WI38 (cell line): ENCODE measurements at regions not wholly inside any gene's neighbourhood (a gene's known extent, or its start where the extent isn't known, plus 50 kb on each side); places are given as distances from the start of the nearest gene placed in this dataset.

Experiments
- H3K4me3 ChIP-seq: 2 replicates; pipeline ENCODE4 v1.5.1; 2011; ENCODE audit warnings: low read depth, mild to moderate bottlenecking, control low read depth, low read length
- CTCF ChIP-seq: IDR thresholded peaks from 2 replicates; pipeline ENCODE4 v1.5.1; 2012; ENCODE audit warnings: low read depth, mild to moderate bottlenecking, control low read depth, low read length

- no peak overlapping the region for H3K4me3 ChIP-seq
- TF ChIP-seq CTCF, result no peak
Measured at GRCh38 chr2:10183146-10183675, 60.7 kb downstream of the RRM2 start.

- no peak overlapping the region for H3K4me3 ChIP-seq
- no peak for TF ChIP-seq CTCF
Measured at GRCh38 chr2:10184421-10184820, 61.9 kb downstream of the RRM2 start.

GRCh38 chr2:10185046-10185445 is 62.5 kb downstream of the RRM2 start:
- H3K4me3 ChIP-seq, result no peak overlapping the region
- no peak for TF ChIP-seq CTCF

- H3K4me3 ChIP-seq, result no peak overlapping the region
- TF ChIP-seq CTCF, result no peak
Measured at GRCh38 chr2:10185755-10186154, 63.2 kb downstream of the RRM2 start.

GRCh38 chr2:10186868-10187535 is 64.5 kb downstream of the RRM2 start:
- H3K4me3 ChIP-seq, result no peak overlapping the region
- TF ChIP-seq CTCF, result no peak

GRCh38 chr2:10187661-10188060 is 65.1 kb downstream of the RRM2 start:
- TF ChIP-seq CTCF, result no peak
- H3K4me3 ChIP-seq, result no peak overlapping the region

- TF ChIP-seq CTCF, result peak; percentile 42; the same call in 1 of the 2 replicates
- H3K4me3 ChIP-seq, result no peak overlapping the region
Measured at GRCh38 chr2:10188211-10188610, 65.7 kb downstream of the RRM2 start.
